ENCODE measurements at regions not wholly inside any gene's neighbourhood (a gene's known extent, or its start where the extent isn't known, plus 50 kb on each side); places are given as distances from the start of the nearest gene placed in this dataset.
"Not testable (repeated sequence)": the region's sequence is repeated elsewhere in the genome, so short reads cannot be mapped to it uniquely, and the experiment has no call there.

GRCh38 chr1:37166005-37166404 is 131.7 kb upstream of the GRIK3 start:
- DNase-seq = no peak

DNA sequence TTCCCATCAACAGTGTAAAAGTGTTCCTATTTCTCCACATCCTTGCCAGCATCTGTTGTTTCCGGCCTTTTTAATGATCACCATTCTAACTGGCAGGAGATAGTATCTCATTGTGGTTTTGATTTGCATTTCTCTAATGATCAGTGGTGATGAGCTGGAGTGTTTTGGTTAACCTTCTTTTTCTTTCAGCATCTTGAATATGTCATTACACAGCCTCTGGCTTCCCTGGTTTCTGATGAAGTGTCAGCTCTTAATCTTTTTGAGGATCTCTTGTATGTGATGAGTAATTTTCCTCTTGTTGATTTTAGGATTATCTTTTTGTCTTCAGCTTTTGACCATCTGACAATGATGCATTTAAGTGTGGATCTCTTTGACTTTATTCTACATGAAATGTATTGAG is 133.2 kb upstream of the GRIK3 start:
- no peak for DNase-seq

- no peak for DNase-seq
Observed at GRCh38 chr1:37169241-37169640, 134.9 kb upstream of the GRIK3 start.

DNA sequence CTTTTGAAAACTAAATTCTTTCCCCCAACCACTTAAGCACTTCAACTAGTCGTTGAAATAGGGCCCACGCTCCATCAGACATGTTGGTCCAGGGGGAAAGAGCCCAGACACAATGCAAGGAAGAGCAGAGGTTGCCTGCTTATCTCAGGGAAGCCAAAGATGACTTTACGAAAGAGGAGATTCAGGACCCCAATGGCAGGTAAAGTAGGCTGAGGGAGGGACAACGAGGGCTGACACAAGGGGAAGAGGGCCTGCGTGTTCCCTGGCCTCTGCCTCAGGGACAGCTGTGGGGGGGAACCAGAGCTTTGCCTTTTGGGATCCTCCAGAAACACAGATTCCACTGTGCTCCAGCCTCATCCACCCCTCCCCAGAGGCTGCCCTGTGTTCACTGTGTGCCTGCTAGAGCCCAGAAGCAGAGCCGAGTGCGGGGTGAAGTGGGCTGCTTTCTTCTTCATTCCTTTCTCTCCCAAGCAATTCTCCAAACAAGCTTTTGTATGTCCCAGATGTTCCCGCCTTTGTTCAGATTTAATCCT is 135.5 kb upstream of the GRIK3 start:
- no peak for DNase-seq

DNA sequence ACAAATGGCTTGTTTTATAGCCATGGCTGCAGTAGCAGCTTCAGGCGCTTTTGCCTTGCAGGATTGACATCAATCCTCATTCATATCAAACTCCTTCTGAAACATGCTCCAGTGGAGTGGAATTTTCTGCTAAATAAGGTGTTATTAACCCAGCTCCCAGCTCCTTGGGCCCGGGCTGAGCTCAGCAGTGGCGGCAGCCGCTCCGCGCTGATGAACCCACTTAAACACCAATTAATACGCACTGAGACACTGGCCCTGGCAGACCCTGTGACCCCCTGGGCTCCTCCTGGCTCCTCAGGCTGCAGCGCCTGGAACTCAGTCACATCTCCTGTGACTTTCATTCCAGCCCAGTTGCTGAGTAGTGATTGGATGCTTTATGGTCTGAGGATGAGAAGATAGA is 137.4 kb upstream of the GRIK3 start:
- no peak for DNase-seq

DNA sequence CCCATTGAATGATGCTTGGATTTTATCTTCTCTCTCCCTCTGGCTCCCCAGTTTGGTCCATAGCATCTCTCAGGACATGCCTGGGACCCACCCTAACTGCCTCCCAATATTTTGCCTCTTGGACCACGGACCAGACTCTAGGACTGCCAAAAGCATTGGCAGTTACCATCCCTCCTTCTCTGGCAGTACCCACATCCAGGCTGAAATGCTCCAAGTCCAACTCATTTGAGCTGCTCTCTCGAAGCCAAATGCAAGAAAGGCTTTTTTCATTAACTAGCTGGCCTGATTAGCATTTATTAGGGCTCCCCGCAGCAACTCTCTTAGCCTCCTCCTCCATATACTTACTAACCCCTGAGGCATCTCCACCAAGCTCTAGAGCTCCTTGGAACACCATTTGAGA is 140.0 kb upstream of the GRIK3 start:
- DNase-seq = no peak

DNA sequence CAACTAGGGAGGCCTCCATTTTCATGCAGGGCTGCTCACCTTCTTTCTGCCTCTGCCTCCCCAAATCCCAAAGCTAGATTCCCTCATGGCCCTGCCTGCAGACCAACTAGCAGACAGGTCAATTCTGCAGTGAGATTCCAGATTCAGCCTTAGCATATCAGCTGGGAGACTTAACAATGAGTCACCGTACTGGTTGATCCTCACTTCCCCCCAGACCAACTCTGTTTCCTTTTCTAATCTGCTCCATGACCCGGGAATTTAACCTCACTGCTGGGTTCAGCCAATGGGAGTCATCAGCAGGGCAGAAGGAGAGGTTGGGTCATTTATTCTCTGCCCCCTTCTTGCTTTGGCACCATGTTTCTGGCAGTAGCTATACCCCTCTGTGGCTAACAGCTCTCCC is 140.6 kb upstream of the GRIK3 start:
- no peak for DNase-seq

DNA sequence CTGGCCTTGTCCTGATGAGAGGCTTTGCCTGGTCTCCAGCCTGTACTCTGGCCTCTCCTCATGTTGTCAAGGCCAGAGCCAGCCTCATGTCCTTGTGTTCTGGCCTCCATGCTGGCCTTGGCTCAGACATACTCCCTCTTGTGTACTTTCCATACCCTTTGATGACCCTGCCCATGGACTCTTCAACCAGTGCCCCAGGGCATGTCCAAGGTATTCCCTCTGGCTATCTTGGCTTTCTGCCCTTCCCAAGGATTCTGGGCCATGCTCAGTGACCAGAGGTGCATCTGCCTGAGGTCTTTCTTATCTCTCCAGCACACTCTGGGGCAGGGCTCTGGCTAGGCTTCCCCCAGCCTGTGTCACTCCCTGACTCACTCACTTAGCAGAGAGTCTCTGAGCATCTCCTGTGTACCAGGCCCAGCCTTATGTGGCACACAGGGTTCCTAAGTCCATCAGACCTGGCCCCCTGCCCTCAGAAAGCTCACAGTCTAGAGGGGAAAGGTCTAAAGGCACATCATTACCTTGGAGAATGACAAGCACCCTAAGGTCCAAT is 141.4 kb upstream of the GRIK3 start:
- no peak for DNase-seq

DNA sequence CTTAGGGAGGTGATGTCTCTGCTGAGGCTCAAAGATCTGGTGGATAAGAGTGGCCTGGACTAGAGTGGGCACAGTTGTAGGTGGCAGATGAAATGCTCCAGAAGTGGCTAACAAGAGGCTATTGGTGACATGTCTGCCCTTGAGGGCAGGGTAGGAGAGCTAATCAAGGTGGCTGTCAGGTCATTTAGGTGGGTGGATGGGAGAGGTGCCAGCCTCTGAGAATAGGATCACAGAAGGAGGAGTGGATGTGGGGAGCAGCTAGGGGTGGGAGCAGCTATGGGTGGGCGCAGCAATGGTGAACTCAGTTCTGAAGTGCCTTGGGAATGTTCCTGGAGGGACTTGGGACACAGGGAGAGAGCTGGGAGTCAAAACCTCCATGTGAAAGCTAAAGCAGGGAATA is 142.0 kb upstream of the GRIK3 start:
- no peak for DNase-seq

DNA sequence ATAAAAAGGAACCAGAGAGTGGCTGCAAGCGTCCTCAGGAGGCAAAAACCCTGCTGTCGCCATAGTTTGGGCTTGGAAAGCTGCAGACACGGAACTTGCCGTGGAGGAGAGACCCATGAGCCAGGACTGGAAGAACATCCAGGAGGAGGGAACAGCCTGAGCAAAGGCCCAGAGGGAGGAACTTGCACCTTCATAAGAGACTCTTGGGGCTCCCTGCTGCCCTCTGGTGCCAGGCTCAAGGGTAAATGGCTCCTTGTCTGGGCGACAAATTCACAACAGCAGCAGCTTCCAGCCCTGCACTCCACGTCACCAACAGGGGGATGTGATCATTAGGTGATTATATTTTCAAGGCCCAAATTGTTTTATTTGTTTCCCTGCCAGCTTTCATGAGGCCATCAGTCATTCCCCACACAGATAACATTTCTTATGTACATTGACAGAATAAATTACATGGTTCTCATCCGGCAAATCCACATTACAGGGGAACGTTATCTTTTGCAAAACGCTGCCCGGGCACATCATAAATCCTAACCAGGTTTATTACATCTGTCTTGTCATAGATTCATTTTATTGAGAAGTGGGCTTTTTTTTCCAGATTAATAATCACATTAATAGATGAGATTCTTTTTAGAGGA is 143.0 kb upstream of the GRIK3 start:
- peak; percentile 55 for DNase-seq

GRCh38 chr1:37181425-37181824 is 147.1 kb upstream of the GRIK3 start:
- no peak for DNase-seq

- DNase-seq = no peak
Observed at GRCh38 chr1:37184789-37185188, 150.5 kb upstream of the GRIK3 start.

GRCh38 chr1:37186246-37186756 is 152.0 kb upstream of the GRIK3 start:
- no peak for DNase-seq

DNA sequence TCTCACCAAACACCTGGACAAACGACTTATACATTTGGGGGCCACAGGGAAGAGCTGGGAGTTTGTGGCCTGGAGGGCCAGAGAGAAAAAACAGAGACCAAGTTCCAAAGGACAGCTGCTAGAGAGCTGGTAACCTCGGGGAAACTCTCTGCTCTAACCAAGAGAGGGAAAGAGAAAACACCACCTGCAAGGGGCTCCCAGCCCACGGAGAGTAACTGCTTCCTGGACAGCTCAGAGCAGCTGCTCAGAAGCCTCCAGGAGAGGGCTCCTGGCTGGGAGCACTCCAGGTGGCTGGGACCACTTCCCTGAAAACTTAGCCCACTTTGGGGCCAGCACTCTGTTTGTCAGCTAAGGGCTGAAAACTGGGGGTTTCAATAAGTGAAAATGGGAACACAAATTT is 154.8 kb upstream of the GRIK3 start:
- DNase-seq = no peak

GRCh38 chr1:37197411-37197810 is 163.1 kb upstream of the GRIK3 start:
- no peak for DNase-seq

GRCh38 chr1:37214305-37214704 is 180.0 kb upstream of the GRIK3 start:
- DNase-seq = not testable (repeated sequence)

- no peak for DNase-seq
Observed at GRCh38 chr1:37233606-37234005, 199.3 kb upstream of the GRIK3 start.

DNA sequence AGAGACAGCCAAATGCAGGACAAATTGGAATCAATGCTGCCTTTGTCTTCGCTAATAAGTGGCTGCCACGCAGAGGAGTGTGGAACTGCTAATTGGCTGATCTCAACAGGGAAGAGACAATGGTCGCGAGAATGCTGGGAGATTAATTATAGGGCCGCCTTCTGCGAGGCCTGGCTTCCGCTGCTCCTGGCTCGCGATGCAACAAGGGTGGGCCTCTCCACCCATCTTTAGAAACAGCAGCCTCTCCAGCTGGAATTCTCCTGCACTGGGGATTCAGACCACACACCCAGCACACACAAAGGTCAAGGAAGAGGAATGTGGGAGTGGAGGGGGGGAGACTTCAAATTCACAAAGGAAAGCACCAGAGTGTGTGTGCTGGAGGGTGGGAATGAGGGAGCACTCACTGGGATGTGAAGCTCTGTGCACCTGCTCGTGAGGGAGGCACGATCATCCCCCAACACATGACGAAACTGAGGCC is 200.7 kb upstream of the GRIK3 start:
- no peak for DNase-seq

- DNase-seq = no peak
Observed at GRCh38 chr1:37237948-37238347, 203.6 kb upstream of the GRIK3 start.

- no peak for DNase-seq
Observed at GRCh38 chr1:37238364-37239224, 204.3 kb upstream of the GRIK3 start.

DNA sequence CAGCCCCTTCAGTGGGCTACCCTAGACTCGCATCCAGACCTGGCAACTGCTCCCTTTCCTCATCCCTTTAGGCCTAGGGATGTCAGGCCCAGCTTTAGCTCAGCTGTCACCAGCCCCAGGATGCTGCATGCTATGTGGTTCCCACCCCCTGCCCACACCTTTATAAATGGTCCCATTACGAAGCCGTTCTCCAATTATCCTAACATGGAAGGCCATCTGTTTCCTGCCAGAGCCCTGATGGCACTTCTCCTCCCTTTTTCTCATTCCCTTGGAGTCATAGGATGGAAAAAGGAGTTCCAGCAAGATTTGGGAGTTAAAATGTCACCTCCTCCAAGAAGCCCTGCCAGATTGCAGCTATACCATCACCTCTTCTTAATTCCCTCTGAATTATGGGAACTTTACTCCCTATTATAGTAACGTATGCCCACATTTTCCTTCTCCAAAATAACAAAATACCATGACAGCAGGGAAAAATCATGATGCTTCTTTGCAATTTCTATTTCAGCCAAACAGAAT is 205.0 kb upstream of the GRIK3 start:
- no peak for DNase-seq

DNA sequence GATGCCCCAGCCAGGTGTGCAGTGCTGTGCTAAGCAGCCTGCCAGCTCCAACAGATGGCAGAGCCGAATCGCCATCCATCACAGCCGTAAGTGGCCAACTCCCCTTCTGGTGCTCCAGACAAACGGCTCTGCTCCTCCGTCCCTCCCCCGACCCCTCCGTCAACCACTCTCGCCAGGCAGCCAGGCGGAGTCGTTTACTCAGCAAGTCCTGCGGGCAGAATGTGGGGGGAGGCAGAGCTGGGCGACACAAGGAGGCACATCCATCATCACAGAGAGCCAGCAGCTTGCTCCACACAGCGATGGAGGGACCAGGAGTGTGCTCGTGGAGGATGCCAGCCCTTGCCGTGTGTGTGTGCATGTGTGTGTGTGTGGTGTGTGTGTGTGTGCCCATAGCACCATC is 206.6 kb upstream of the GRIK3 start:
- DNase-seq = no peak

DNA sequence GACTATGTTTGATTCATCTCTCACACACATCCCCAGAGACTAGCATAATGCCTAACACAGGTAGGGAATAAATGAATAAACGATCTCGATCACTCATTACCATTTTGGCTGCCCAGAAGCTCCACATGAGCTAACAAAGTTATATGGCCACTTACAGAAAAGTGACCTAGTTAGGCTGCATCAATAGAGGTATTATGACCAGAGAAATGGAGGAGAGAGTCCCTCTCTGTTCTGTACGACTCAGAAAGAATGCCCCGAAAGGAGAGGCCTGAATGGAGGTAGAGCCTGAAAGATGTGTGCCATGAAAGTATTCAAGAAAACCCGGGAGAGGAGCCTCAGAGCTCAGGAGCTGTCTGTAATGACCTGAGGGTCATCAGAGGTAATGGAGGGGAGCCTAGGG is 208.2 kb upstream of the GRIK3 start:
- DNase-seq = no peak
